ENCODE measurements at regions not wholly inside any gene's neighbourhood (a gene's known extent, or its start where the extent isn't known, plus 50 kb on each side); places are given as distances from the start of the nearest gene placed in this dataset.
"Not testable (repeated sequence)": the region's sequence is repeated elsewhere in the genome, so short reads cannot be mapped to it uniquely, and the experiment has no call there.

DNA sequence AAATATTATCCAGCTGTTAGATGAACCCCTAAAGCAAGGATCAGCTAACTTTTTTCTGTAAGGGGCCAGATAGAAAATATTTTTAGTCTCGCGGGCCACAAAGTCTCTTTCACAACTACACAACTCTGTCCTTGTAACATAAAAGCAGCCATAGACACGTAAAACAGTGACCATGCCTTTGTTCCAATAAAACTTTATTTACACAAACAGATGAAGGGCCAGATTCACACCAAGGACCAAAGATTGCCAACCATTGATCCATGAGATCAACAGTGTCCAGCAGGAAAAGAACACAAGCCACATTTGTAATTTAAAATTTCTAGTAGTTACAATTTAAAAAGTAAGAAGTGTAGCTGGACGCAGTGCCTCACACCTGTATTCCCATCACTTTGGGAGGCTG is 109.7 kb downstream of the PHETA1 start:
- no peak overlapping the region for H3K27ac ChIP-seq
- no peak for TF ChIP-seq CTCF (conservative IDR thresholded peaks at IDR 0.05; ENCODE audit: low read depth)
- ChIA-PET POLR2A (ENCODE audit: low non-redundant PET) (no interaction called here), CTCF (no interaction called here)
- DNase-seq (ENCODE audit: low spot score), result no peak

GRCh38 chr12:111258081-111258480 is 110.8 kb downstream of the PHETA1 start:
- CTCF ChIA-PET, result interaction anchor here (0.8 kb wide), 1 partner anchor 18 kb away, joined by 4 read pairs; no protein-coding TSS in a partner anchor
- H3K27ac ChIP-seq; DNase-seq (ENCODE audit: low spot score); POLR2A ChIA-PET (ENCODE audit: low non-redundant PET): not testable (repeated sequence)

- ChIA-PET CTCF (interaction anchor here (0.8 kb wide), 1 partner anchor 17 kb away, joined by 4 read pairs; no protein-coding TSS in a partner anchor), POLR2A (ENCODE audit: low non-redundant PET) (no interaction called here)
- DNase-seq (ENCODE audit: low spot score), result no peak
- H3K27ac ChIP-seq, result no peak overlapping the region
- no peak for TF ChIP-seq CTCF (conservative IDR thresholded peaks at IDR 0.05; ENCODE audit: low read depth)
Observed at GRCh38 chr12:111257435-111257902, 111.4 kb downstream of the PHETA1 start.

DNA sequence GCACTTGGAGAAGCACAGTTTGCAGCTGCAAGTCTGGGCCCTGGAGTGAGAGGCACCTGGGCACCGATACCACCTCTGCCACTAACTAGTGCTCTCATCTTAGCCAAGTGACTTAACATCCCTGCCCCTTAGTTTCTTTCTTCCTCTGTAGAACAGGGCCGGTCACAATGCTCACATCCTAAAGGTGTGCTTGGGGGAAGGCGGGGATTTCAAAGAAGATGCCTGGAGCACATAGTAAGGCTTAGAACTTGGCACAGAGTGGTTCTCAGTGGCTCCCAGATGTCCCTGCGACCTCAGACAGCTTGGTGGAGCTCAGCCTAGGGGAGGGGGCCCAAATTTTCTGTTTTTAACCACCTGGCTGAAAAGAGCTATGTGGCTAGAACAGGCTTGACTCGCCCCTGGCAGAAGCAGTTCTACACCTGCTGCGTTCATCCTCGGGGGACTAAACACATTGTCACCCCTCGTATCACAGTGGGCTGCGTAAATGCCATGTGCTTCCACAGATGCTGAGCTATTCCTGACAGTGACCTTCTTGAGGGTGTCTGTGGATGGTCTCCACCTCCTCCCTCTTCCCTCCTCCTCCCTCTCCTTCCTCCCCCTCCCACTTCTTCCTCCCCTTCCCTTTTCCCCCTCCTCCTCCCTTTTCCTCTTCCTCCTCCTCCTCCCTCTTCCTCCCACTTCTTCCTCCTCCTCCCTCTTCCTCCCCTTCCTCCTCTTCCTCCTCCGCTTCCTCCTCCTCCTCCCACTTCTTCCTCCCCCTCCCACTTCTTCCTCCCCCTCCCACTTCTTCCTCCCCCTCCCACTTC is 112.1 kb downstream of the PHETA1 start:
- ChIA-PET POLR2A (ENCODE audit: low non-redundant PET) (no interaction called here), CTCF (no interaction called here)
- TF ChIP-seq CTCF (conservative IDR thresholded peaks at IDR 0.05; ENCODE audit: low read depth), result no peak
- no peak overlapping the region for H3K27ac ChIP-seq
- no peak for DNase-seq (ENCODE audit: low spot score)

DNA sequence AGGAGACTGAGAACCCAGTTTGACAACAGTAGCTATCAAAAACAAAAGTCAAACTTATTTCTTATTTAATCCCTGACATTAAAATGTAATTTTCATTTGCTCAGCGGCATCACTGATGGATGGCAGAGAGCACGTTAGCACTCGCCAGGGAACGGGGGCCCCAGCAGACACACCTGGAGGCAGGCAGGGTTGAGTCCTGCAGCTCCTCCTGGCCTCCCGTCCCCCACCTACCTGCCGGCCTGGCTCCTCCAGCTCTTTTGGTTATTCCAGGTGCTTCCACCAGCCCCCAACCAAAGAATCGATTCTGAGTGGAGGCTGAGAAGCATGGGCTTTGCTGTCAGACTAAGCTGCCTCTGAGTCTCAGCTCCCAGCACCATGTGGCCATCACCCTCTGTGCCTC is 113.6 kb downstream of the PHETA1 start:
- TF ChIP-seq CTCF (conservative IDR thresholded peaks at IDR 0.05; ENCODE audit: low read depth), result no peak
- CTCF ChIA-PET, result no interaction called here
- POLR2A ChIA-PET (ENCODE audit: low non-redundant PET), result no interaction called here
- DNase-seq (ENCODE audit: low spot score), result no peak
- no peak overlapping the region for H3K27ac ChIP-seq

GRCh38 chr12:111254106-111254505 is 114.8 kb downstream of the PHETA1 start:
- no peak for DNase-seq (ENCODE audit: low spot score)
- H3K27ac ChIP-seq, result no peak overlapping the region
- POLR2A ChIA-PET (ENCODE audit: low non-redundant PET), result no interaction called here
- no peak for TF ChIP-seq CTCF (conservative IDR thresholded peaks at IDR 0.05; ENCODE audit: low read depth)
- CTCF ChIA-PET, result no interaction called here

- ChIA-PET CTCF (no interaction called here), POLR2A (ENCODE audit: low non-redundant PET) (no interaction called here)
- no peak for TF ChIP-seq CTCF (conservative IDR thresholded peaks at IDR 0.05; ENCODE audit: low read depth)
- no peak overlapping the region for H3K27ac ChIP-seq
- no peak for DNase-seq (ENCODE audit: low spot score)
Observed at GRCh38 chr12:111253213-111253612, 115.7 kb downstream of the PHETA1 start.

Data from RWPE1 (cell line).